SK-N-SH treated with all-trans-retinoic acid at 6 μM for 48 hours (cell line): ENCODE measurements at regions not wholly inside any gene's neighbourhood (a gene's known extent, or its start where the extent isn't known, plus 50 kb on each side); places are given as distances from the start of the nearest gene placed in this dataset.
A peak's percentile ranks its signal among the peaks of the same experiment; 100 is the strongest.
"Not testable (repeated sequence)": the region's sequence is repeated elsewhere in the genome, so short reads cannot be mapped to it uniquely, and the experiment has no call there.

Experiments used
- ATAC-seq: fragments of 200-7000 bp; cut with Tn5 transposase; 3 replicates; pipeline ENCODE4 v1.9.1; 2020; ENCODE audit warnings: mild to moderate bottlenecking, moderate library complexity
- ARNTL ChIP-seq: fragments of 450-650 bp; formaldehyde crosslinking; IDR thresholded peaks from 2 replicates; pipeline ENCODE4 v1.5.0; 2020; ENCODE audit warnings: low read depth, mild to moderate bottlenecking, moderate library complexity, borderline replicate concordance
- CSRNP3 ChIP-seq: fragments of 250-450 bp; sonication (Bioruptor Pico); IDR thresholded peaks from 2 replicates; pipeline ENCODE4 v1.5.1; 2021; ENCODE audit warnings: mild to moderate bottlenecking, moderate library complexity
- ESRRG ChIP-seq: fragments of 250-450 bp; sonication (Bioruptor Pico); IDR thresholded peaks from 2 replicates; pipeline ENCODE4 v1.6.1; 2021; ENCODE audit warnings: mild to moderate bottlenecking
- GLIS3 ChIP-seq: fragments of 250-450 bp; sonication (Bioruptor Pico); IDR thresholded peaks from 2 replicates; pipeline ENCODE4 v1.5.0; 2020; ENCODE audit warnings: mild to moderate bottlenecking, moderate library complexity
- PPARA ChIP-seq: fragments of 250-450 bp; sonication (Bioruptor Pico); IDR thresholded peaks from 2 replicates; pipeline ENCODE4 v1.5.0; 2020; ENCODE audit warnings: mild to moderate bottlenecking, borderline replicate concordance
- RARB ChIP-seq: fragments of 250-450 bp; sonication (Bioruptor Pico); IDR thresholded peaks from 2 replicates; pipeline ENCODE4 v1.8.0; 2021; ENCODE audit warnings: mild to moderate bottlenecking, moderate library complexity
- SNAI2 ChIP-seq: fragments of 250-450 bp; sonication (Bioruptor Pico); IDR thresholded peaks from 2 replicates; pipeline ENCODE4 v1.5.0; 2020; ENCODE audit warnings: mild to moderate bottlenecking, moderate library complexity
- ZC3H10 ChIP-seq: fragments of 250-450 bp; sonication (Bioruptor Pico); IDR thresholded peaks from 2 replicates; pipeline ENCODE4 v1.5.1; 2021; ENCODE audit warnings: mild to moderate bottlenecking, moderate library complexity
- ZFP30 ChIP-seq: fragments of 450-650 bp; formaldehyde crosslinking; IDR thresholded peaks from 2 replicates; pipeline ENCODE4 v1.5.0; 2022; ENCODE audit warnings: mild to moderate bottlenecking, moderate library complexity
- ZNF565 ChIP-seq: fragments of 450-650 bp; formaldehyde crosslinking; conservative IDR thresholded peaks from 2 replicates; pipeline ENCODE4 v1.5.0; 2020; ENCODE audit warnings: low read depth, mild to moderate bottlenecking, moderate library complexity
- ZNF70 ChIP-seq: fragments of 450-650 bp; formaldehyde crosslinking; IDR thresholded peaks from 2 replicates; pipeline ENCODE4 v1.5.0; 2020; ENCODE audit warnings: mild to moderate bottlenecking, moderate library complexity
- TF ChIP-seq, protein P1 (sequence below): fragments of 250-450 bp; sonication (Bioruptor Pico); IDR thresholded peaks from 2 replicates; pipeline ENCODE4 v1.5.0; 2020; ENCODE audit warnings: mild to moderate bottlenecking, moderate library complexity
- TF ChIP-seq, protein P2 (sequence below): fragments of 250-450 bp; sonication (Bioruptor Pico); IDR thresholded peaks from 2 replicates; pipeline ENCODE4 v1.5.1; 2020; ENCODE audit warnings: low read depth, mild to moderate bottlenecking, moderate library complexity
- TF ChIP-seq, protein P3 (sequence below): fragments of 250-450 bp; sonication (Bioruptor Pico); IDR thresholded peaks from 2 replicates; pipeline ENCODE4 v1.8.0; 2021; ENCODE audit warnings: low read depth, mild to moderate bottlenecking, moderate library complexity, borderline replicate concordance

DNA sequence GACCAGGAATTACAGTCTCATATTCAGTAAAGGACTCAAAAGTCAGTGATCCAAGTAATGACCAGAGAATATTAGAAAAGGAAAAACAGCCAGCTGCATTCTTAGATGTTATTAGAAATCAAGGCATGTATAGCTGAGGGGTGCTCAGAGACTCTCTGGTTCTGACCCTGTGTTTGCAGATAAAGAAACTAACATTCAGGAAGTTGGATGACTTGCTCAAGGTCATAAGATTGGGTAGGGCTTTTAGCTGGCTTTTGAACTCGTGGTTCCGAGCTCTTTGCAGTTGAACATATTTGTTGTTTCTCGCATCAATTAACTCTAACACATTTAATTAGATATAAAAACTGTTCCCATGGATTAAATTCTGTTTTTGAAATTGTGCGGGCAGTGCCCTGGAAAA, 62.5 kb upstream of the ENPP6 start (continued):
- TF ChIP-seq, protein P1, sequence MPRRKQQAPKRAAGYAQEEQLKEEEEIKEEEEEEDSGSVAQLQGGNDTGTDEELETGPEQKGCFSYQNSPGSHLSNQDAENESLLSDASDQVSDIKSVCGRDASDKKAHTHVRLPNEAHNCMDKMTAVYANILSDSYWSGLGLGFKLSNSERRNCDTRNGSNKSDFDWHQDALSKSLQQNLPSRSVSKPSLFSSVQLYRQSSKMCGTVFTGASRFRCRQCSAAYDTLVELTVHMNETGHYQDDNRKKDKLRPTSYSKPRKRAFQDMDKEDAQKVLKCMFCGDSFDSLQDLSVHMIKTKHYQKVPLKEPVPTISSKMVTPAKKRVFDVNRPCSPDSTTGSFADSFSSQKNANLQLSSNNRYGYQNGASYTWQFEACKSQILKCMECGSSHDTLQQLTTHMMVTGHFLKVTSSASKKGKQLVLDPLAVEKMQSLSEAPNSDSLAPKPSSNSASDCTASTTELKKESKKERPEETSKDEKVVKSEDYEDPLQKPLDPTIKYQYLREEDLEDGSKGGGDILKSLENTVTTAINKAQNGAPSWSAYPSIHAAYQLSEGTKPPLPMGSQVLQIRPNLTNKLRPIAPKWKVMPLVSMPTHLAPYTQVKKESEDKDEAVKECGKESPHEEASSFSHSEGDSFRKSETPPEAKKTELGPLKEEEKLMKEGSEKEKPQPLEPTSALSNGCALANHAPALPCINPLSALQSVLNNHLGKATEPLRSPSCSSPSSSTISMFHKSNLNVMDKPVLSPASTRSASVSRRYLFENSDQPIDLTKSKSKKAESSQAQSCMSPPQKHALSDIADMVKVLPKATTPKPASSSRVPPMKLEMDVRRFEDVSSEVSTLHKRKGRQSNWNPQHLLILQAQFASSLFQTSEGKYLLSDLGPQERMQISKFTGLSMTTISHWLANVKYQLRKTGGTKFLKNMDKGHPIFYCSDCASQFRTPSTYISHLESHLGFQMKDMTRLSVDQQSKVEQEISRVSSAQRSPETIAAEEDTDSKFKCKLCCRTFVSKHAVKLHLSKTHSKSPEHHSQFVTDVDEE (CRISPR knock-in tag): no peak
- no peak for TF ChIP-seq ZFP30 (CRISPR knock-in tag)
- TF ChIP-seq, protein P2, sequence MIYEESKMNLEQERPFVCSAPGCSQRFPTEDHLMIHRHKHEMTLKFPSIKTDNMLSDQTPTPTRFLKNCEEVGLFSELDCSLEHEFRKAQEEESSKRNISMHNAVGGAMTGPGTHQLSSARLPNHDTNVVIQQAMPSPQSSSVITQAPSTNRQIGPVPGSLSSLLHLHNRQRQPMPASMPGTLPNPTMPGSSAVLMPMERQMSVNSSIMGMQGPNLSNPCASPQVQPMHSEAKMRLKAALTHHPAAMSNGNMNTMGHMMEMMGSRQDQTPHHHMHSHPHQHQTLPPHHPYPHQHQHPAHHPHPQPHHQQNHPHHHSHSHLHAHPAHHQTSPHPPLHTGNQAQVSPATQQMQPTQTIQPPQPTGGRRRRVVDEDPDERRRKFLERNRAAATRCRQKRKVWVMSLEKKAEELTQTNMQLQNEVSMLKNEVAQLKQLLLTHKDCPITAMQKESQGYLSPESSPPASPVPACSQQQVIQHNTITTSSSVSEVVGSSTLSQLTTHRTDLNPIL (CRISPR knock-in tag): no peak

DNA sequence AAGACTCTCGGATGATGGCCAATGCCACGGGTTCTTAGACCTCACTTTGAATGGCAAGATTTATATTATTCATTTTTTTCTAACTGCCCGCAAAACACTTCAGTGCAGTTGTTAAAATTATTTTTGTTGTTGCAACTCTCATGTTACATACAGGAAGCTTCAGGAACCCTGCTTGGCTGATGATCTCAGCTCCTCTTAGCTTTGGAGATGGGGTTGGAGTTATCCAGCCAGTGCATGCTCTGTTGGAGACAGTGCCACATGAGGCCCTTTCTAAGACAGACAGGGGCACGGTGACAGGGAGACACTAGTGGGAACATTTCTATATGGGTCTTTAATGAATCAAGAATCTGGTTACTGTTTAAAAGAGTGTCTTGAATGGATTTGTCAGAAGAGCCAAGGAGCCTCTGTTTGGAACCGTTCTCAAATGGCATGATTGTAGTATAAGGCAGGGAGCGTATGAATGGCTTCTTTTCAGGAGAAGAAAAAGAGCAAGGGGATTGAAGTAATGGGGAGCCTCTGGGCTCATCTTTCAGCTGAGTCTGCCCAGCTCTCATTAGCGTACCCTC, 61.9 kb upstream of the ENPP6 start:
- no peak for TF ChIP-seq SNAI2 (CRISPR knock-in tag)
- TF ChIP-seq ZNF70 (CRISPR knock-in tag): no peak
- TF ChIP-seq, protein P1 (CRISPR knock-in tag): no peak
- TF ChIP-seq ESRRG (CRISPR knock-in tag): no peak
- ATAC-seq: no peak

DNA sequence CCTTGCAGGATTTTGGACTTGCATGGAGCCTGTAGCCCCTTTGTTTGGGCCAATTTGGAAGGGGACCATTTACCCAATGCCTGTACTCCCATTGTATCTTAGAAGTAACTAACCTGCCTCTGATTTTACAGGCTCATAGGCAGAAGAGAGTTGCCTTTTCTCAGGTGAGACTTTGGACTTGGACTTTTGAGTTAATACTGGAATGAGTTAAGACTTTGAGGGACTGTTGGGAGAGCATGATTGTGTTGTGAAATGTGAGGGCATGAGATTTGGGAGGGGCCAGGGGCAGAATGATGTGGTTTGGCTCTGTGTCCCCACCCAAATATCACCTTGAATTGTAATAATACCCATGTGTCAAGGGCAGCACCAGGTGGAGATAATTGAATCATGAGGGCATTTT, 60.1 kb upstream of the ENPP6 start:
- ATAC-seq: not testable (repeated sequence)

DNA sequence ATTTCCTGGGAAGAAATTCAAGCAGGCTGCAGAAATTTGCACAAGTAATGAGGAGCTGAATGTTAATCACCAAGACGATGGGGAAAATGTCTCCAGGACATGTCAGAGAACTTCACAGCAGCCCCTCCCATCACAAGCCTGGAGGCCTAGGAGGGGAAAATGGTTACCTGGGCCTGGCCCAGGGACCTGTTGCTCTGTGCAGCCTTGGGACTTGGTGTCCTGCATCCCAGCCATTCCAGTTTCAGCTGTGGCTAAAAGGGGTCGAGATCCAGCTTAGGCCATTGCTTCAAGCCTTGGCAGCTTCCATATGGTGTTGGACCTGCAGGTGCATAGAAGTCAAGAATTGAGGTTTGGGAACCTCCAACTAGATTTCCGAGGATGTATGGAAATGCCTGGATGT, 59.3 kb upstream of the ENPP6 start:
- not testable (repeated sequence) for ATAC-seq

GRCh38 chr4:184276346-184276745, 58.7 kb upstream of the ENPP6 start:
- not testable (repeated sequence) for ATAC-seq

DNA sequence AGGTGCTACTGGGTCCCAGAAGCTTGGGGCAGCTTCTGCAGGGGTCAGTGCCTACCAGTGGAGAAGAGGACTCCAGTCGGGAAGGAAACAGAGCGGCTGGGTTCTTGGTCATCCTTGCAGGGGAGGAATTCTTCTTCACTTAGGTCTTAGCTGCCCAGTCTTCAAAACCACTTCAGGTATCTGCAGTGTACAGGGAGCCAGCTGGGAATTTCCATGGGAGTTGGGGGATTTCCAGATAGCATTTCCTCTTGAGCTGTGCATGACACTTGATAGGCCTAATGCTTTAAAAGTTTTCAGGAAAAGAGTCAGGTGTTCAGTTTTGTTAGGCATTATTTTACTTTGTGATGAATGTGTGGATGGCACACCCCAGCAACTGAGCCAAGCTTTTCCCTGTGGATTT, 58.1 kb upstream of the ENPP6 start:
- TF ChIP-seq CSRNP3 (CRISPR knock-in tag) (no peak), ZFP30 (CRISPR knock-in tag) (no peak)
- TF ChIP-seq, protein P2 (CRISPR knock-in tag): no peak
- ATAC-seq: no peak

GRCh38 chr4:184274286-184274951, 56.7 kb upstream of the ENPP6 start:
- ATAC-seq: peak; percentile 30; the same call in 2 of the 3 replicates
- TF ChIP-seq CSRNP3 (CRISPR knock-in tag) (no peak), SNAI2 (CRISPR knock-in tag) (no peak), ZC3H10 (CRISPR knock-in tag) (no peak), ZNF565 (CRISPR knock-in tag) (no peak), ARNTL (no peak), GLIS3 (CRISPR knock-in tag) (no peak), PPARA (no peak), RARB (no peak)
- TF ChIP-seq, protein P2 (CRISPR knock-in tag): no peak
- TF ChIP-seq, protein P3, sequence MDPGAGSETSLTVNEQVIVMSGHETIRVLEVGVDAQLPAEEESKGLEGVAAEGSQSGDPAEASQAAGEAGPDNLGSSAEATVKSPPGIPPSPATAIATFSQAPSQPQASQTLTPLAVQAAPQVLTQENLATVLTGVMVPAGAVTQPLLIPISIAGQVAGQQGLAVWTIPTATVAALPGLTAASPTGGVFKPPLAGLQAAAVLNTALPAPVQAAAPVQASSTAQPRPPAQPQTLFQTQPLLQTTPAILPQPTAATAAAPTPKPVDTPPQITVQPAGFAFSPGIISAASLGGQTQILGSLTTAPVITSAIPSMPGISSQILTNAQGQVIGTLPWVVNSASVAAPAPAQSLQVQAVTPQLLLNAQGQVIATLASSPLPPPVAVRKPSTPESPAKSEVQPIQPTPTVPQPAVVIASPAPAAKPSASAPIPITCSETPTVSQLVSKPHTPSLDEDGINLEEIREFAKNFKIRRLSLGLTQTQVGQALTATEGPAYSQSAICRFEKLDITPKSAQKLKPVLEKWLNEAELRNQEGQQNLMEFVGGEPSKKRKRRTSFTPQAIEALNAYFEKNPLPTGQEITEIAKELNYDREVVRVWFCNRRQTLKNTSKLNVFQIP: no peak
